NCI-H1105 treated with DMSO at 0.1 percent for 48 hours (cell line): ENCODE measurements at regions not wholly inside any gene's neighbourhood (a gene's known extent, or its start where the extent isn't known, plus 50 kb on each side); places are given as distances from the start of the nearest gene placed in this dataset.
A peak's percentile ranks its signal among the peaks of the same experiment; 100 is the strongest.

ENCODE experiments used
- DNase-seq: peaks from one replicate; lab custom pipeline; 2025; lab: John Stamatoyannopoulos, UW

DNA sequence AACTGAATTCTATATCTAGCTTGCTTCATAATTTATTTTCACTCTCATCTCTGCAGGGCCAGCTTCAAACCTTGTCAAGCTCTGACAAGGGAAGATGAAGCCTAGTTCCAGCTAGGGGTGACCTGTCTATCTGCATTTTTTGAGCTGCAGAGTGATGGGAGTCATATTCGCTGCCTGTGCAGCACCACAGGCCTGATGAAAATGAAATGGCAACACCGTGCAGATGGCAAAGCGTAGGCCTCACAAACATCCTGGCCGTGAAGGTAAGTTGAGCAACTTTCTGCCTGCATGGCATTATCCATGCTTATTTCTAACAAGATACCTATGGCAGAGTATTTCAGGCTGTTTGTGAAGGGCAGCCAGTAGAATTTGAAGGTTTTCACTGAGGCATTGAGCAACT is 86.4 kb upstream of the C1QTNF9B start:
- no peak for DNase-seq

DNA sequence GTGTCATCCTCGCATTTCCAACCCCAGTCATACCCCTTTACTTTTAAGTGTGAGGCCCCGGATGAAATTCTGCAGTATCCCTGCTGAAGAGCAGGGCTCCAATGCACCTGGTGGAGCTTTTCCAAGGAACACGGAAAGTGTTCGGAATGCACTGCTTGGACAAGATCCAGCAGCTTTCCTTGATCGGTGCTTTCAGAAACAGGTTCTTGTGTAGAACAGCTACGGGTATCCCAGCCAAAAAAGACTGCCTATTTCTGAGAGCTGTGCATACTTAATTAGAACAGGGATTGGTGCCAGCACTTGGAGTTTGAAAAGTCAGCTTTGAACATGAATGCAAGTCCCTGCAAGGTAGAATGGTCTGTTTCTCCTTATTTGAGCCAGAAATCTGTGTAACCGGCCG is 87.2 kb upstream of the C1QTNF9B start:
- peak; percentile 82 for DNase-seq

DNA sequence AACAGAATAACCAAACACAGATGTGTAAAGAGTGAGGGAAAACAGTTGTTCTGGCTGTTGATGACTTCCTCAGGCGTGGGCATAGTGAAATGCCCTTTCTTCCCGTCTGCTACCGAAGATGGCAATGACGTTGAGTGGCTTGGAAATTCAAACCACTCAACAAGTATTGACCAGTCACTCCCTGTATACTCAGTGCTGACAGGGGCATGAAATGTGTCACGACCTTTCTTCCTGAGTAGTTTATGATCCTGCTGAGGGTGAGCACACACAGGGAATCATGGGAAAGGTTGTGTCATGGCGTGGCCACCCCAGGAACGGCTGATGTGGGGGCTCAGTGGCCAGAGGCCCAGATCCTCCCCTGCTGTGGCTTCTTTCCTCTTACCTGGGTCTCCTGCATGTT is 87.8 kb upstream of the C1QTNF9B start:
- DNase-seq: no peak

DNA sequence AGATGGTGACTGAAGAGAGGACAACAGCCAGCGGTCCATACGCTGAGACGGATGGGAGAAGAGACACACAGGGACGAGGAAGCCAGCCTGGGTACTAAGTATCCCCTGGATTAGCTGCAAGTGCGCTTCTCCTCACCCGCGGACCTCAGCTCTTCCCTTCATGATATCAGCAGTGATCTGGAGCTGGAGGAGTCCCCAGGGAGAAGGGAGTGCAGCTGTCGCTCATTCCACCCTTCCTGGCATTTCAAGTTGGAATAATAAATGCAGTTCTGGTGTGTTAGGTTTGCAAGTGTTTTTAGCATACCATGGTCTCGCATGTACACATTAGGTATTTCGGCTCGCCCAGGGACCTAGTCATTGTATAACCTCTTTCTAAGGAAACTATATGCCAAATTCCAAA is 88.5 kb upstream of the C1QTNF9B start:
- no peak for DNase-seq

DNA sequence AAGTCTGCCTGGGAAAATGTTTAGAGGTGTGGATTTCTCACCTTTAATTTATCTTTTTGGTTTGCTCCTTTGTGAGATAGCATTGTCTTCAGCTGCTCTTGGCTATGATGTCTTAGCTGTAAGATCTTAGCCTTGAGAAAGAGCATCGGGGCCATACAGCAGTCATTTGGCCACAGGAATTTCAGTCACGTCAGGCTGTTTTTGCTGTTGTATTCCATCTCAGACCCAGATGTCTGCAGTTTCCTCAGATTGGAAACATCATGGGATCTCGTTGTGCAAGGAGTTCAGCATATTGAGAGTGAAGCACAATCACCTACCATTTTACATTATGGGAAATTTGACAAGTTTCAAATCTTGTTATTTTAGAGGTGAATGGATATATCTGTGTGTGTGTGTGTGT is 89.3 kb upstream of the C1QTNF9B start:
- DNase-seq: no peak

DNA sequence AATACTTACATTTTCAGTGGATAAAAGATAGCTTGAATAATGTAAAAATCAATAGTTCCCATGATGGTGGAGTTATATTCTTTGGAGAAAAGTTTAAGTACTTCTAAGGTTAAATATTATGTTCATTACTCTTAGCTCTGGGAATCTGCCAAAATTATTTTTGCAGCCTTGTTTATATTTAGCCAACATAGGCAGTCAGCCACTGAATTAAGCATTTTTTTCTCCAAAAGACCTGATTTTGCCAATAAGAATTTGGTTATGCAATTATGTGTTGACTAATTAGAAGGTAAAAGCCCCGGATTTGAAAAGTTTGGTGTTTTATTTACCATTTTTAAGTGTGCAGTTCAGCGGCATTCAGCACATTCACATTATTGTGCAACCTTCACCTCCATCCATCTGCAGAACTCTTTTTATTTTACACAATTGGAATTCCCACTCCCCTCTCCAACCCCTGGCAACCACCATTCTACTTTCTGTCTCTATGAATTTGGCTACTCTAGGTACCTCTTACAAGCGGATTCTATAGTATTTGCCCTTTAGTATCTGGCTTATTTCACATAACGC is 90.1 kb upstream of the C1QTNF9B start:
- no peak for DNase-seq

DNA sequence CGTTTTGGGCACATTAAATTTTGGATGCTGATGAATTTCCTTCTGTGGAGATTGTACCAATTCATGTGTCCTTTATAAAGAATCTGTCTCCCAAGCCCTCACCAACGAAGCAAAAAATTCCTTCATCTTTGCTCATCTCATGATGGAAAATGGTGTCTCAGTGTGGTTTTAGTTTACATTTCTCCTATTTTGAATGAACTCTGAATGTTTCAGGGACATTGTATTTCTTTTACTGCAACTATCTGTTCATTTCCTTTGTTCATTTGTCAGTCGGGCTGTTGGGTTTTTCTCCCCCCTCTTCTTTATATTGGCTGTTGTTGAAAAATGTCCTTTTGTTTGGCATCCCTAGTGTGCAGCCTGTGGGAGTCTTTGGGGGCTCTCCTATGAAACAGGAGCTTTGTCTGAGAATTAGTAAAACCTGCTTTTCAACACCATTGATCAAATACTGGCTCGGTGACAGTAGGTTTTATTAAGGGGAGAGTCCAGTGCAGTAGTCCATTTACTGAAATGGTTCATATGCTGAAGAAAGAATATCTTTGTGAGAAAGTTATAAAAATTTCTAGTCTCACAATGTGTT is 91.3 kb upstream of the C1QTNF9B start:
- no peak for DNase-seq

DNA sequence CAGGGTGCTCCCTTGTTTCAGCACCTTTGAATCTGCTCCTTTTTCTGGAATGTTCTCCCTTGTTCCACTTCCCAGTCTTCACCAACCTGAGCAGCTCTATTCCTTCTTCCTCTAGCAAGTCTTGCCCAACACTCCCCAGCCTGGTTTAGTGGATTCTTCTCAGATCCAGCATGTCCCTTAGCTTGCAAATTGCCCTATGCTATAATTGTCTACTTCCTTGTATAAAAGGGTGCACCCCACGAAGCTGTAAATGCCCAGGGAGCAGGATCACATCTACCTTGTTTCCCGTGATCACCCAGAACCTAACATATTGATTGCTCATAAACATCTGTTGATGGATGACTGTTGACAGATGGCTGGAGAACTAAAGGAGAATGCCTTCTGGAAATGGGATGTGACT is 93.2 kb upstream of the C1QTNF9B start:
- DNase-seq: no peak

DNA sequence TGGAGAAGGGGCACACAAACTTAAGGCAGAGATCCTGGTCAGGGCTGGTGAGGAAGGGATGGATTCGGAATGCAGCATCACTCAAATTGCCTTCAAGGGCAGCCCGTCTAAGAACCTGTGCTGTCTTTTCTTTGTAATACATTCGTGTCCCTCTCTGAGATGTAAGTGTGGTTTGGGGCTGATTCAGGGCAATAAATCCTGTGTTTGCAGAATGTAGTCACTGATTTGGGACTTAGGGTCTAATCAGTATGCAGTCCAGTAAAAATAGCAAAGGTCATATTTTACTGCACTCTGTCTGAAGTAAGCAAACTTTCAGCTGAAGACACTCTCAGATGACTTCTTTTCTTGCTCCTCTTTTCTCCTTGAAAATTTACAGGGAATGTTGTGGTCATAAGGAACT is 93.8 kb upstream of the C1QTNF9B start:
- no peak for DNase-seq

DNA sequence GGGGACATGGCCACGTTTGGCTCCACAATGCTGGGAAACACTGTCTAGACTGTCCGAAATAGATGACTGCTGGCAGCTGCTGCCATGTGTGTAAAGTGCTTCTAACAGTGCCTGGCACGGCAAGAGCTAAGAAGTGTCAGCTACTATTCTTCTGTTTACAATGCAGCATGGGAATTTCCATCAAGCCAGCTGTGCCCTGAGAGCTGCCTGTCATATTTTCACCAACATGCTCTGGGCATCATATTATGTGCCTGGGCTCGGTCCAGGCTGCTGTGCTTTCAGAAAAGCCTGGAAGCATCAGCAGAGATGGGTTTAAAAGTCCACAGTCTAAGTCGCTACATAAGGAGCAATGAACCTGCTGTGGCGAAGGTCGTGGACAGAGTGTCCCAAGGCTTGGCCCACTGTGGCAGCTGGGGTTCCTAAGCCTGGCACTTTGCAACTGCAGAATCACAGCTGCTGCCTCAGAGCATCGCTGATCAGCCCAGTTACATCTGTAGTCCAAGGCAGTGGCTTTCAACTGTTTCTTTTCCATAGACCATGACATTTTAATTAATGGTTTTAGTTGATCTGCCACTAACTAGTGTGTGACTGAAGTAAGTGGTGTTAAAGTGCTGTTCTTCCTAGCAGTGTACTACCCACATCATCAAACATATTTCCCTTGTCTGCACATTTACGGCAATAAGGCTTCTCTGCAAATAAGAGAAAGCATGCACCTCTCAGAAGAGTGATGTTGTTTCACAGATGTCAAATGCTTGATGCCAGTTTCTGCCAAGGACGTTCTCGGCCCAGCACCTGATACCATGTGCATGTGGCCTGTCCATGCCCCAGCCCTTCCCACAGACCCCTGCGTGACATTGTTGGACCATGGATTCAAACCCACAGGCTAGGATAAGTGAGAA is 95.7 kb upstream of the C1QTNF9B start:
- no peak for DNase-seq

DNA sequence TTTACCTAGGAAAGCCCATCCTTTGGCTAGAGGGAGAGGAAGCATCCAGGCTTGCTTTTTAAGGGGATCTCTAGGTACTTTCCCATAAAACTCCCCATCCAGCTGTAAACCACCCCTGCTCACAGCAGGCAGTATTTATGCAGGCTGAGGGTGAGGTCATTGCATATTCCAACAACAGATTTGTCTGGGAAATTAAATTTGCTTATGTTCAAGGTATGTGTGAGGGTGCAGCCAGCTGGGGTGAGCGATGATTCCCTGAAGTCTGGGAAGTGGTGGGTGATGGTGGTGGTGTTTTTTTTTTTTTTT is 96.3 kb upstream of the C1QTNF9B start:
- no peak for DNase-seq

DNA sequence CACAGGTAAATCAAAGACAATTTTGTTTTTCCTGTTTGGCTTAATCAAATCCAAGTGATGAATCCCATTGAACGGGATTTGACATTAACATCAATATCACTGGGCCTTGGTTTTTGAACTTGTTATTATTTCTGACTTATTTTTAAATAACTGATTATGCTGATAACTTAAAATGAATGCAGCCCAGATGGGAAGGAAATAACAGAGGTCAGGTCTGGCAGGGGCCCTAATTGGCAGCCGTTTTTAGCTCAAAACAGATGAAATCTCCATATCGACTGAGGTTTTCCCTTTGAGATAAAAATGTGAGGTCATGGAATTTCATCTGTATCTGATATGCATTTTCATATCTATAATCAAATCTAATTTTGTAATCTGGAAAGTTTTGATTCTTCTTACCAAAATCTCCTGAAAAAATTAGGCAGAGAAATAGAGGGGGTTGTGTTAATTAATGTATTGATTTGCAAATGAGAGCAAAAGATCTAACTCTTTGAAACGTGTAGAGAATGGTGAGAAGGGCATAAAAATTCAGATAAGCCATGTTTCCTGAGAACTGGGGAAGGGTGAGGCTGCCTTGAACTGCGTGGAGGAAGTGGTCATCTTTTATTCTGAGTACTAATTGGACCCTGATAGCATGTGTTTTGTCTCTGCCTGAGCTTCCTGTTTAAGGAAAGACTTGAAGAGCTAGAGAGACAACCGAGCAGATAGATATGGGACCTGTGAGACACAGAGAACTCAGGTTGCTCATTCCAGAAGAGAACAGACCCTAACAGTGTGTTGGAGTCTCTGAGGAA is 98.2 kb upstream of the C1QTNF9B start:
- no peak for DNase-seq

DNA sequence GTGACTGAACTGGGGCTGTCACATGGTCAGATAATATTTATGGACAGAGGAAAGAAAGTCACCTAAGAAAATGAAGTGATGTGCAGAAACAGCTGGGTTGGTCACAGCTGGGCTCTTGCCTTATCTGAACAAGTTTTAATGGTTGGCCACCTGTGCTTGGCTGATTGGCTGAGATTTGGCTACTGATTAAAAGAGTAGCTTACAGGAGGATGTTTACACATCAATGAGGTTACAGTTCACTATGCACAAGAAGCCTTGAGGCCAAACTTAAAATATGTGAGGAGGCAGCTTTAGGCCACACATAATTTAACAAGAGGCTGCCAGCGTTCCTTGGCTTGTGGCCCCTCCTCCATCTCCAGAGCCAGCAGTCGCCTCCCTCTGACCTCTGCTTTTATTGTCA is 99.2 kb upstream of the C1QTNF9B start:
- DNase-seq: no peak

DNA sequence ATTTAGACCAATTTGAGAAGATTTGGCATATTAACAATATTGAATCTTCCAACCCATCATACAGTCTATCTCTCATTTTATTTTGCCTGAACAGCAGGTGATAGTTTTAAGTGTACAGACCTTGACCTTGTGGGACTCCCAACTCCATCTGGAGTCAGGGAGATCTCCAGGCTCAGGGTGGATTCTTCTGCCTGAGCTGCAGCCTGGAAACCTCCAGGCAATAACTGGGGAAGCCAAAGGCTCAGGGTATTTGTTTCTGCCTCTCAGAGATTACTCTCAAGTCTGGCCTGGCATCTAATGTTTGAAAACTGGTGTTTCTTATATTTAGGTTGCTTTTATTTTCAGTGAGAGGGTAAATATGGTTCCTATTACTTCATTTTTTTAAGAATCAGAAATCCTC is 102.1 kb upstream of the C1QTNF9B start:
- DNase-seq: no peak

DNA sequence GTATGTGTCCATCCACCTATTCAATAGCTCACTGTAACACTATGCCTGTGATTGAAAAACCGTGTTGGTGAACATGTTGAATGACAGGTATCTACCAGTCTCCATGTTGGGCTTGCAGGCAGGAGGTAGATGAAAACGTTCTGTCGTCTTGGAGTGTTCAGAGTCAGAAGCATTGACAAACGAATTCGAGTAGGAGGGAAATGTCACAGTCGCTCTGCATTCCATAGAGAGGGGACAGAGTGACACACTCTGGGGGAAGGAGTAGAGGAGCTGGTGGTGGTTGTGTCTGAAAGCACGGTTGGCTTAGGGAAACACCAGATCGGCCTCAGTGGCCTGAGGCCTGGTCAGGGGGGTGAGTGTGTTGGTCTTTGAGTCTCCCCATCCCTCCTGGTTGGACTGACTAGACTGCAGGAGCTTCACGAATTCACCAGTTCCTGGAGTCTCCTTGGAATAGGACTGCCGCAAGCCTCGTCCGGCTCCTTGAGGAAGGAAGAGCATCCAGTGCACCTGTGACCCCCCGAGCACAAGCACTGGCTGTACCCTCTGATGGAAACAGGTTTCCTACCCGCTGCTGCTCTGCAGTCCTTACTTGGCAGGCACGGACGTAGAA is 105.0 kb upstream of the C1QTNF9B start:
- DNase-seq: no peak

DNA sequence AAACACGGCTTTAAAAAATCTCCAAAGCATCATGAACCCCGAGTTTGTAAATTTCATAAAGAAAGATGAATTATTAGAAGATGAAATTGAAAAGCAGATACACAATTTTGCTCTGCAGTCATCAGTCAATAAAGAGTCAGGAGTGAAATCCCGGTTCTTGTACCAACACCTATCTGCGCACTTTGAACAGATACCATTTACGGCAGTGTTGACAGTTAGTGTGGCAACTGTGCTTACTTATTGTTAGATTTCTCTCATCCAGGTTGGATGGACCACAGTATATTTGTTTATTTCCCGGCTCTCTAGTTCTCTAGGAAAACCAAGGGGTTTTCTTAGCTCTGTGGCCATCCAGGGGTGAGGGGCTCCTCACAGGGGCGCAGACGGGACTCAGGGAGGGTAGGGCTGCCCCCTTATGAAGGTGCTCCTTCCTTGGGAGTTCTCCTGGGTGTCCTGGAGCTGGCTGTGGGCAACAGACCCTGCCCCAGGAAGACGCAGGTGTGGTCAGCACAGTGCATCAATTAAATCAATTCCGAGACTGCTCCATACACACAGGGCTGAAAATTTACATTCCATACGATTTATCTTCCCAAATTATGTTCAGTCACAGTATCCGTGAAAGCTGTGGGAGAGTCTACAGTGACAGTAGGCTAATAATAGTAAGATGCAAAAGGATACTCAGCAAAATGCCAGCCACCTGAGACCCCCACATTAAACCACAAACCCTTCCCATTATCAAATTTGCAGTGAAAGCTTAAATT is 107.0 kb upstream of the C1QTNF9B start:
- DNase-seq: no peak

DNA sequence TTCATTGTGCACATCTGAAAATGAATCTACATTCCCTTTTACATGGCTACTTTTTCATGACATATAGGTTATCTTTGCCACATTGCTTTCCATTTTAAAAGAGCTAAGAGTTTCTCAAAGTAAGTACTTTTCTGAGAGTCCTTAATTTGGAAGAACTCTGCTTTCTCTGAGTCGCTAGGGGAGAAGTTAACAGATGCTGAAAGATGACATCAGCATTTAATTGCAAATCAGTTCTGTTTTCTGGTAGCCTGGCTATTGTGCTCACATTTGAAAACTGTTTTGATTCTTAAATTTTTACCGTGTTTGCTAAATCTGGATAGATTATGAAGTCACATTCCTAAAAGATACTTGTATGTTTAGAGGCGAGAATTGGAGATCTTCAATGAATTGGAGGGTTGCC is 107.7 kb upstream of the C1QTNF9B start:
- no peak for DNase-seq

DNA sequence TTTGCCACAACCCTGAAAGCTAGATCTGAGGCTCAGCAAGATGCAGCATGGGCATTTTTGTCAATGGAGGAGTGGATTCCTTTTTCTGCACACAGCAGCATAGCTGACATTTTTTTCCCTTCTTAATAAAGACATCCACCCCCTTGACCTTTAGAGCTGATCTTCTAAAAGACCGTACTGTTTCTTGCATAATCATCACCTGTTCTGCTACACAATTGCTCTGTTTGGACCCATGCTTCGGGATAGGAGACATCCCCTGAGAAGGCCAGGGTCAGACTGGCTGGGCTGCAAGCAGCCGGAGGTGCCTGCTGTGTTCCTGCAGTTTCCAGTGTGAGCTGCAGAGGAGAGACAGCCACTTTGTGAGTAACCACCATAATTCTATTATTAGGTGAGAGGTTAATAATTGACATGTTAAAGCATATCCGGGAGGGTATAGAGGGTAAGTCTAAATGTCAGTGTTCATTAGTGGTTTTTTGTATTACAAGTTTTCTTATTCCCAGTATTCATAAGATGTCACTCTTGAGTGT is 108.5 kb upstream of the C1QTNF9B start:
- no peak for DNase-seq

DNA sequence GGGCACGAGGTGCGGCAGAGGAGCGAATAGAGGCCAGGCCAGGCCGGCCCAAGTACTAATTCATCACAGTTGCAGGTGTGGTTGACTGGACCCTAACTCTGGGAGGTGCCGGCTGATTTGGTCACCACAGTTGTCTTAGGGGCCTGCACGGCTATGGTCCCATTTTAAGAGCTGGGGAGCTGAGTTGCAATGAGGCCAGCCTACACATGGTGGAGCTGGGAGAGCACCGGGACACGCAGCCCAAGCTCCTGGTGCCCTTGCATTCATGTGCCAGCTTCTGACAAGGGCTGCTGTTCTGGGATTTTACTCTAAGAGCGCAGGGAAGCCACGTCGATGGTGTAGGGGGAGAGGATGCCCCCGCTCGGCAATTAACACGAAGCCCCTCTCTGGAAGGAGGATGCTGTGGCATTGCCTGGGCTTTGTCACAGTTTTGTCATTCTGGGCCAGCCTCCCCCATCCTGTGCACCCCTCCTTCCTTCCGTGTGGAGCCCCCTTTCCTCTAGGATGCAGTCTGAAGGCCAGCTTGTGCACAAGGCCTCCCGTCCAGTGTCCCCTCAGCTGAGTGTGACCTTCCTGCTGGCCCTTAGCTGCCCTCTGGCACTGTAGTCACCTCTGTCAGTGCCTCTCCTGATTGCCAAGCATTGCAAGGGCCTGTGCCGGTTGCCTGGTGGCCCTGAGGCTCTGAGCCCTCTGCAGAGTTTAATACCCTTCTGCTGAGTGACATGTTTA is 109.4 kb upstream of the C1QTNF9B start:
- DNase-seq: no peak

DNA sequence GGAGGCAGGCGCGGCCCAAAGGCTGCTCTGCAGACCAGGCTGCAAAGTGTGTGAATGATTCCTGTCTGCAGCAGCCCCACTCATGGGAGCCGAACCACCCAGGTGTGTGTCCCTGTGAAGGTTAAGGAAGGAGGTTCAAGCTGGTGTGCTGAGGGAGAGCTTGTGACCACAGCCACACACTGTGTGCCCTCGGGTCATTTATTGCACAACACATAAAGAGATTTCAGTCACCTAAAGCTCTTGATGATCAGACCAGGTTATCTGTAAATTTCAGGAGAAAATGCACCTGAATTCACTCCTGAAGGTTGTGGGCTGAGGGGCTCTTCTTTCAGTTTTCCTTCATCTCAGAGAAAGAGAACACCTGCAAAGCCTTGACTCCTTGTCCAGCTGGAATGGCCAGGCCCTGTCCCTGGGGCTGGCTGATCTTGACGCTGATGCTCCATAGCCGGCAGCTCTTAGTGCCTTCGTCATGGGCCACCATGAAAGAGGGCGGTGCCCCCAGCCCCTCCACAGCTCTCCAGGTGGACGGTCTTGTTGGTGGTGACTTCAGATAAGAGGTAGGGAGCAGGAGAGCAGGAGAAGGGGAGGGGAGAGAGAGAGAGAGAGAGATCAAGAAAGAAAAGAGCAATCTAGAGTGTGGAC is 110.8 kb upstream of the C1QTNF9B start:
- DNase-seq: no peak
